HG03066 (cell line): ENCODE measurements at regions not wholly inside any gene's neighbourhood (a gene's known extent, or its start where the extent isn't known, plus 50 kb on each side); places are given as distances from the start of the nearest gene placed in this dataset.

Source experiments
- ATAC-seq: cut with Tn5 transposase; IDR thresholded peaks from one replicate; pipeline ENCODE4 v1.9.1; 2021; ENCODE audit warnings: low read depth; ENCODE audit not compliant: unreplicated experiment

- ATAC-seq, result no peak
These were observed 493.7 kb upstream of the HS6ST1 start for GRCh38 chr2:128812183-128812940.

- no peak for ATAC-seq
These were observed 494.8 kb upstream of the HS6ST1 start for GRCh38 chr2:128813352-128814034.

GRCh38 chr2:128815248-128815647 is 496.6 kb upstream of the HS6ST1 start:
- ATAC-seq, result no peak

- ATAC-seq, result no peak
These were observed 498.5 kb upstream of the HS6ST1 start for GRCh38 chr2:128817171-128817570.

DNA sequence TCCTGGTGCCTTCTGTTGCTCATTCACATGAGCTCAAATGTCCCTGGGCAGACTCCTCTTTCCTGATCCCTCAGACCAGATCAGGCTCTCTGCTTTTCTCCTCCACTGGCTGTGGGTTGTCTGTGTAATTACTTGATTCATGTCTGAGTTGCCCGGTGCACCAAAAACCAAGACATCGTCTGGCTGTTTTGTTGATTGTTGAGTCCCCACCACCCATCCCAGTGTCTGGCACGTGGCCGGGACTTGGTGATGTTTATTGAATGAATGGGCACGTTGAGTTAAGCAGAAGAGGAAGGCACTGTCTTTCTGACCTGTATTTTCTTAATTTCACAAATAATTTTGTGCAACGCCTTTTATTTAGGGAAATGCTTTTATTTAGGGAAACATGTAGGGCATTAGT is 499.1 kb upstream of the HS6ST1 start:
- ATAC-seq, result no peak

GRCh38 chr2:128818248-128818647 is 499.6 kb upstream of the HS6ST1 start:
- no peak for ATAC-seq

- ATAC-seq, result no peak
These were observed 500.2 kb upstream of the HS6ST1 start for GRCh38 chr2:128818704-128819491.

DNA sequence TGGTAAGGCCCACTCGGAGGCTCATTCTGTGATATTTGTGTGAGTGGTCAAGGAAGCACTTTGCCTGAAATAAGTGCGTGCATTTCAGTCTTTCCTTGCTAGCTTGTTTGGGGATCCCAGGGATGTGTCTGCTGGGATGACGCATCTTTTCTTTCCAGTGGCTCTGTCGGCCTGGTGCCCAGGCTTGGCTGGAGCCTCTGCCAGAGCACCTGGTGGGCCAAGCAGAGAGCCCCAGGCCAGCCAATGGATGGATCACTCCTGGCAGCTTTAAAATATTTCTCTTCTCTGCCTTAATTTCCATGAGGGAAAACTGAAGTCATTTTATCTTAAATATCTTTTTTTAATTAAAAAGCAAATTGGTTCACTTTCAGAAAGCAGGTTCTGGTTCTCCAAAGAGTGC is 501.8 kb upstream of the HS6ST1 start:
- no peak for ATAC-seq

- no peak for ATAC-seq
These were observed 502.3 kb upstream of the HS6ST1 start for GRCh38 chr2:128821010-128821409.

DNA sequence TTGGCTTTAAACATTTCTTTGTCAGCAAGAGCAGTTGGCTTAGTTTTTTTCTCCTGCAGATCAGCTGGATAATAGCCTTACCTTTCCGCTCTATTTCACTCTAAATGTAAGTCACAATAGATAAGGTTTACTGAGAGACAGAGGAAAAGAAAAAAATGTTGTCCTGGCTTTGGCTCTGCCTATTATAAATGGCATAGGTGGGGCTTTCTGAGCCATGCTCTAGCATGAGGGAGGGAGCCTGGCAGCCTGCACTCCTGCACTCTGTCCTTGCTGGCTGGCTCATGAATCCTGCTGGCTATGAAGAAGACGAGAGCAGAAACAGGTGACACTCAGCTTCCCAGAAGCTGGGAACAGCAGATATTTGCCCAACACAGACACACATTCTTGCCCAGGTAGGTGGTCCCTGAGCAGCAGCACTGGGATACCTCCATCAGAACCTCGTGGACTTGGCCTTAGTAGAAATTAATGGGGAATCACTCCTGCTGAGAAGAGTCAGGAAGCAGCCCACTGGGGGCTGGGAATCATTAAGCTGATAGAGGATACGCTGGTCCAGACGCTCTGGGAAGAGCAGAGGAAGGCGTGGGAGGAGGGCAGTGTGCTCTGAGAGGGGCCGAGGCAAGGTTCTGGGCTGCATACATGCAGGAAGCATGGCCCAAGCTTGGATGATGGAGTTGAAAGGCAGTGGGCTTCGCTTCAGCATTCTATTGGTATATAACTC is 514.4 kb upstream of the HS6ST1 start:
- ATAC-seq, result no peak

- ATAC-seq, result no peak
These were observed 515.0 kb upstream of the HS6ST1 start for GRCh38 chr2:128833664-128834027.

DNA sequence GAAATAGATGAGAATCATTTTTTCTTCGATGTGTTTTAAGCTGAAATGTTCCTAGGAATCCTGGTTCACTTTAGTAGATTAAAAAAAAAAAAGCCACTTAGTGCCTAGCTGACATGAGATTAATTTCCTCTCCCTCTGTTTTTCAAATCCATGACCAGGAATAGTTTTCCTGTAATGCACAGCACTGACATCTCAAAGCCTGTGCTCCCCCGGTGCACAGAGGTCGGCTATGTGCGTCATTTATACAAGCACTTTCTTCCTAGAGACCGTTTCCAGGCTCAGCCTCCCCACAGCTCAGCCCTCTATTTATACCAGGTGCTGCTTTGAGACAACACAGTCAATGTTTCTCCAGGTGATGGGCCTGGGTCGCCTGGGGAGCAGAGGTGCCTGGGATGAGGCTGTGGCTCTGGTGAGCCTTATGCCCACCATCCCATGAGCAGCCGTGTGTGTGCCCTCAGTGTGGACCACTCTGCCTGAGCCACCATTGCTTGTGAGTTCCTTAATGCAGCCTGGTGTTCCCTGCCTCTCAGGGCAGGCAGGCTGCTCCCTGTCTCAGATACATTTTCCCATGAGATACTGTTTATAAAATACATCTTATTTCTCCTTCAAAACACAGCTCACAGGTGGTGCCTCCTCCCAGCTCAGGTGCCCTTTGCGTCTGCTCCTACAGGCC is 515.7 kb upstream of the HS6ST1 start:
- ATAC-seq, result no peak

GRCh38 chr2:128834880-128835252 is 516.2 kb upstream of the HS6ST1 start:
- ATAC-seq, result no peak

DNA sequence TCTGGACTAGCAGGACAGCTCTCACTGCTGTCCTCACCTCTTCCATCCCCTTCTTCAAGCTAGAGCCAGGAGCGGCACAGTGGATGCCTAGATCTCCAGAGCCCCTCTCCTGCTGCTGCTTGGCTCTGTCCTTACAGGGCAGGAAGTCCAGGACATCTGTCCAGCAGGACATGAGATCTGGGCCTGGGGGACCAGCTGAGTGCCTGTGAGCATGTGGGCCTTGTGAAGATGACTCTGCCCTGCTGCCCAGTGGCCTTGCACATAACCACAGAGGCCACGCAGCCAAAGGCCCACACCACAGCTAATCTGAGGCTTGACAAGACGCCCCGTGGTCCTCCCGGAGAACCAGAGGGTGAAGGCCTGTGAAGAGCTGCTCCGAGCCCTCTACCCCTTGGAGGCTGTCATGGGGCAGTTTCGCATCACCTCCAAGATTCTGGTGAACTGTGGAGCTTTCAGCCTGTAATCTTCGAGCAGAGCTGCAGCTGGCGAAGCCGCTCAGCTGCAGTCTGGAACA is 516.7 kb upstream of the HS6ST1 start:
- ATAC-seq, result no peak

GRCh38 chr2:128835974-128836373 is 517.3 kb upstream of the HS6ST1 start:
- ATAC-seq, result no peak

DNA sequence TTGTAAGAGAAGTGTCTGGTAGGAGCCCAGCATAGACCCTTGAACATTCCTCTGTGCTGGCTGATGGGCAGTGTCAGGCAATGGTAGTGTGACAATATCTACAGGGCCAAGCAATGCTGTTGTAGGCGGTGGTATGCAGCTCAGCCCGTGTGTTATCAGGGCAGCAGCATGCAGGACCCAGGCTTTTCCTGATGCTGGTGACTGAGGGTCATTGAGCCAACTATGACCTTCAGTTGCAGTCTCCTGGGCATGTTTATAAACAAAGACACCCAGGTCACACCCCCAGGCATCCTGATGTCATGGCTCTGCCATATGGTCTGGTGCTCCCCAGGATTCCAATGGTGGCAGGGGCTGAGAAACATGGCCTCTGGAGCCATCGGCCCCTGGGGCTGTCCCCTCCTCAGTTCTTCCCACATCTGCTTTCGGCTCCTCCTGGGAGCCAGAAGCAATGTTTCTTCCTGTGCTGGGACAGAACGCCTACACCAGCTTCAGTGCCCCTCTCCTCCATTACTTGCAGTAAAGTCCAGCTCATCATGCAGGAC is 518.0 kb upstream of the HS6ST1 start:
- ATAC-seq, result no peak

DNA sequence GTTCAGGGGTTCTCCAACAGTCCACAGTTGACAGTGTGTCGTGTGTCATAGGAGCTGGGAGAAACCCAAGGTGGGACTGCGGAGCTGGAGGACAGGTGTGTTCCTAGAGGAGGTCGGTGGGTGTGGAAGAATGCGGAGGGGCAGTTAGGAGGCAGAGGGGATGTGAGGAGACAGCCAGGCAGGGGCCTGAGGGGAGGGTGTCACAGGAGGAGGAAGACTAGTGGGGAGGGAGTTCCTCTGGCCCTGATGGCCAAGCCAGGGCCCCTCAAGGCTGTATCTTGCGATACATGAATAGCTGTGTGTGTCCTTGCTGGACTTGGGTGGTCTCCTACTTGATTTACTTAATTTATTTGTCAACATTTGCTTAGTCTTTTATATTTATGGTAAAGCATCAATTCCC is 519.6 kb upstream of the HS6ST1 start:
- no peak for ATAC-seq

DNA sequence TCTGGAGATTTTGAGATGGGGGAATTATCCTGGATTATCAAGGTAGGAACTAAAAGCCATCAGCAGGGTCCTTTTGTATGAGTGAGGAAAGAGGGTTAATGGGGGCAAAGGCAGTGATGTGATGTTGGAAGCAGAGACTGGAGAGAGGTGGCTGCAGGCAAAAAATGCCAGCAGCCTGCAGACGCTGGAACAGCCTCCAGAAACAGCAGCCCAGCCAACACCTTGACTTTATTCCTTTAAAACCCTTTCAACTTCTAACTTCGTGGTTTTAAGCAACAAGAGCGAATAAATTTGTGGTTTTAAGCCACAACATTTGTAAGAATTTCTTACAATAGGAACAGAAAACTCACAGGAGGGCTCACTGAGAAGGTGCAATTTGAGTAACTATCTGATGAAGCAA is 523.1 kb upstream of the HS6ST1 start:
- no peak for ATAC-seq

GRCh38 chr2:128867311-128867710 is 548.6 kb upstream of the HS6ST1 start:
- no peak for ATAC-seq
